Liver (tissue), 8 donors: ENCODE measurements at regions not wholly inside any gene's neighbourhood (a gene's known extent, or its start where the extent isn't known, plus 50 kb on each side); places are given as distances from the start of the nearest gene placed in this dataset.

Experiments
- DNase-seq: peaks from one replicate; pipeline ENCODE4 v3.0.0-alpha.2; 2017; ENCODE audit warnings: low spot score
- H3K27ac ChIP-seq, 2 donors: one replicate each; pipeline ENCODE4 v1.7.0; 2013; ENCODE audit warnings: inconsistent platforms in 2 of 2, low read length in 2 of 2, control low read depth in 1 of 2, low read depth in 1 of 2, mild to moderate bottlenecking in 1 of 2
- H3K27me3 ChIP-seq, 4 donors: one replicate each; pipeline versions ENCODE4 v1.6.1 to v1.7.0; 2013; ENCODE audit warnings: low read length in 3 of 4, inconsistent platforms in 1 of 4, mild to moderate bottlenecking in 1 of 4, moderate library complexity in 1 of 4; ENCODE audit not compliant: control insufficient read depth in 4 of 4, insufficient read depth in 4 of 4
- H3K36me3 ChIP-seq, 4 donors: one replicate each; pipeline versions ENCODE4 v1.6.1 to v1.7.0; 2013; ENCODE audit warnings: low read length in 3 of 4, mild to moderate bottlenecking in 3 of 4, low read depth in 1 of 4, moderate library complexity in 1 of 4; ENCODE audit not compliant: control insufficient read depth in 4 of 4, insufficient read depth in 3 of 4
- H3K4me1 ChIP-seq, 4 donors: one replicate each; pipeline versions ENCODE4 v1.6.1 to v1.7.0; 2013; ENCODE audit warnings: low read length in 3 of 4, mild to moderate bottlenecking in 3 of 4, moderate library complexity in 1 of 4; ENCODE audit not compliant: control insufficient read depth in 4 of 4, insufficient read depth in 4 of 4
- H3K4me3 ChIP-seq, 3 donors: one replicate each; pipeline versions ENCODE4 v1.6.1 to v1.7.0; 2013; ENCODE audit warnings: low read length in 3 of 3, control low read depth in 1 of 3, low read depth in 1 of 3, mild to moderate bottlenecking in 1 of 3
- H3K9ac ChIP-seq, 2 donors: one replicate each; pipeline ENCODE4 v1.7.0; 2013; ENCODE audit warnings: low read length in 2 of 2, mild to moderate bottlenecking in 2 of 2, moderate library complexity in 2 of 2, control low read depth in 1 of 2, low read depth in 1 of 2
- H3K9me3 ChIP-seq, 4 donors: one replicate each; pipeline versions ENCODE4 v1.6.1 to v1.7.0; 2013; ENCODE audit warnings: low read length in 3 of 4; ENCODE audit not compliant: control insufficient read depth in 4 of 4
- ATF3 ChIP-seq: IDR thresholded peaks from 2 replicates; pipeline ENCODE4 v1.6.1; 2016; ENCODE audit warnings: antibody characterized with exemption
- CTCF ChIP-seq: fragments of 150-350 bp; IDR thresholded peaks from 2 replicates; pipeline ENCODE4 v1.5.1; 2017; ENCODE audit warnings: improper control_type of control experiment, low read depth, low read length; ENCODE audit not compliant: missing input control
- EGR1 ChIP-seq, 2 donors: IDR thresholded peaks; 2 replicates each; pipeline ENCODE4 v1.6.1; 2016 to 2018; ENCODE audit warnings: antibody characterized with exemption in 2 of 2, low read depth in 2 of 2
- FOXA1 ChIP-seq: IDR thresholded peaks from 2 replicates; pipeline ENCODE4 v1.6.1; 2016; ENCODE audit warnings: antibody characterized with exemption
- FOXA2 ChIP-seq: IDR thresholded peaks from 2 replicates; pipeline ENCODE4 v1.6.1; 2016; ENCODE audit warnings: antibody characterized with exemption
- GABPA ChIP-seq, 2 donors: IDR thresholded peaks in 1 of 2; conservative IDR thresholded peaks in 1 of 2; 2 replicates each; pipeline ENCODE4 v1.6.1; 2016; ENCODE audit warnings: antibody characterized with exemption in 2 of 2, mild to moderate bottlenecking in 1 of 2, moderate library complexity in 1 of 2
- HNF4A ChIP-seq, 2 donors: conservative IDR thresholded peaks; 2 replicates each; pipeline ENCODE4 v1.6.1; 2016; ENCODE audit warnings: antibody characterized with exemption in 2 of 2, mild to moderate bottlenecking in 2 of 2
- HNF4G ChIP-seq: IDR thresholded peaks from 2 replicates; pipeline ENCODE4 v1.6.1; 2016; ENCODE audit warnings: antibody characterized with exemption
- JUND ChIP-seq, 2 donors: IDR thresholded peaks; 2 replicates each; pipeline ENCODE4 v1.6.1; 2016; ENCODE audit warnings: antibody characterized with exemption in 2 of 2
- MAX ChIP-seq: IDR thresholded peaks from 2 replicates; pipeline ENCODE4 v1.6.1; 2016; ENCODE audit warnings: antibody characterized with exemption
- NR2F2 ChIP-seq: IDR thresholded peaks from 2 replicates; pipeline ENCODE4 v1.6.1; 2016; ENCODE audit warnings: antibody characterized with exemption
- RAD21 ChIP-seq, 2 donors: IDR thresholded peaks; 2 replicates each; pipeline ENCODE4 v1.6.1; 2016; ENCODE audit warnings: antibody characterized with exemption in 2 of 2, mild to moderate bottlenecking in 2 of 2
- REST ChIP-seq: IDR thresholded peaks from 2 replicates; pipeline ENCODE4 v1.6.1; 2016; ENCODE audit warnings: antibody characterized with exemption, mild to moderate bottlenecking
- RXRA ChIP-seq, 2 donors: IDR thresholded peaks; 2 replicates each; pipeline ENCODE4 v1.6.1; 2017 to 2018; ENCODE audit warnings: antibody characterized with exemption in 2 of 2, mild to moderate bottlenecking in 1 of 2
- SP1 ChIP-seq: IDR thresholded peaks from 2 replicates; pipeline ENCODE4 v1.6.1; 2018; ENCODE audit warnings: antibody characterized with exemption, mild to moderate bottlenecking
- TAF1 ChIP-seq: conservative IDR thresholded peaks from 2 replicates; pipeline ENCODE4 v1.6.1; 2016; ENCODE audit warnings: antibody characterized with exemption, mild to moderate bottlenecking
- YY1 ChIP-seq: IDR thresholded peaks from 2 replicates; pipeline ENCODE4 v1.6.1; 2016; ENCODE audit warnings: antibody characterized with exemption, mild to moderate bottlenecking
- ZBTB33 ChIP-seq: IDR thresholded peaks from 2 replicates; pipeline ENCODE4 v1.6.1; 2016; ENCODE audit warnings: antibody characterized with exemption
- WGBS: extraction: QIAGEN DNeasy Blood & Tissue Kit; methylation state at CpG from one replicate; pipeline ENCODE4 v1.1.7; 2013; 5-methylcytosine and 5-hydroxymethylcytosine counted together
- donor health status: healthy.
- donor health status: healthy.
- donor health status: healthy.
- donor health status: healthy.
- donor health status: healthy.

- no peak overlapping the region for H3K9ac ChIP-seq
- H3K27me3 ChIP-seq: no peaks in the 10 kb centered on the region
- H3K36me3 ChIP-seq: no peaks in the 10 kb centered on the region
- no peak overlapping the region for H3K27ac ChIP-seq
- peaks cover 0 to 2% (median 0%) of the 10 kb centered on the region in 4 donors for H3K4me1 ChIP-seq
- H3K4me3 ChIP-seq: no peak overlapping the region
- TF ChIP-seq REST: no peak
- no peak for TF ChIP-seq TAF1
- TF ChIP-seq RAD21 (IDR thresholded peaks at IDR 0.05): no peak
- no peak for TF ChIP-seq EGR1 (IDR thresholded peaks at IDR 0.05; ENCODE audit: low read depth in 2 of 2)
- no peak for TF ChIP-seq RXRA (IDR thresholded peaks at IDR 0.05)
- TF ChIP-seq JUND (IDR thresholded peaks at IDR 0.05): no peak
- no peak for TF ChIP-seq ATF3
- TF ChIP-seq MAX: no peak
- TF ChIP-seq GABPA (IDR thresholded peaks at IDR 0.05 in 1 of 2, conservative IDR thresholded peaks at IDR 0.05 in 1 of 2): no peak
- no peak for TF ChIP-seq ZBTB33
- no peak for TF ChIP-seq YY1
- TF ChIP-seq CTCF: no peak
- no peak for TF ChIP-seq HNF4G
- TF ChIP-seq HNF4A (conservative IDR thresholded peaks at IDR 0.05): no peak
- no peak for TF ChIP-seq SP1
- TF ChIP-seq FOXA1: no peak
- TF ChIP-seq NR2F2: no peak
- TF ChIP-seq FOXA2: no peak
- no peak for DNase-seq
- H3K9me3 ChIP-seq: no peaks in the 10 kb centered on the region
- WGBS: 86% methylated on average over 10 of the region's 10 CpGs
Measured at GRCh38 chr6:11876934-11877433, 98.4 kb upstream of the ADTRP start.
